ENCODE measurements at regions not wholly inside any gene's neighbourhood (a gene's known extent, or its start where the extent isn't known, plus 50 kb on each side); places are given as distances from the start of the nearest gene placed in this dataset.

DNA sequence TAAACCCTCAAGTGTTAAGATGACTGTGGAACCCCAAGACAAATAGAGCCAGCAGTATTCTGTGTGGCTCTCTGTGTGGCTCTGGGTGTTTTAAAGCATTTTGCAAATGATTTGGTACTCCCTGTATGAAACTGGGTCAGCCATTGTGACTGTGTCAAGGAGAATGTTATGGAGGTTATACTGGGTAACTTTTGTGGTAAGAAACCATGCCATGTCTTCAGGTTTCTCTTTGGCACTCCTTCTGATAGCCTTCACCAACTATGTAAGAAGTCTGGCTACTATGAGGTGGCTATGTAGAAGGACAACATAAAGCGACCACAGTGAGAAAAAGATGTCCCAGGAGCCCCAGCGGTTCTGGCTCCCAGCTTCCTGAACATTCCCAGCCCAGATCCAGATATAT is 226.6 kb upstream of the RHOBTB1 start:
- Histone ChIP-seq H3K9me3 (ENCODE audit: insufficient read depth, low read length) (no peaks in the 10 kb centered on the region), H3K36me3 (ENCODE audit: low read length) (no peaks in the 10 kb centered on the region), H3K9ac (ENCODE audit: low read length) (no peak overlapping the region), H2AFZ (ENCODE audit: low read depth, low read length, severe bottlenecking) (no peak overlapping the region), H3K4me2 (ENCODE audit: low read depth, low read length, poor library complexity, severe bottlenecking) (no peak overlapping the region), H3K4me3 (ENCODE audit: insufficient read depth, low read length, poor library complexity, severe bottlenecking) (no peak overlapping the region), H3K9me2 (replicated peaks; ENCODE audit: insufficient read depth, low read length) (no peaks in the 10 kb centered on the region), H3F3A (ENCODE audit: insufficient read depth) (no peaks in the 10 kb centered on the region), H4K20me1 (ENCODE audit: low read depth, low read length) (no peaks in the 10 kb centered on the region), H3K79me2 (ENCODE audit: insufficient read depth, low read length) (no peaks in the 10 kb centered on the region), H3K27ac (ENCODE audit: low read depth, low read length) (no peak overlapping the region), H3K27me3 (ENCODE audit: low read length) (no peaks in the 10 kb centered on the region)
- TF ChIP-seq, protein P1, sequence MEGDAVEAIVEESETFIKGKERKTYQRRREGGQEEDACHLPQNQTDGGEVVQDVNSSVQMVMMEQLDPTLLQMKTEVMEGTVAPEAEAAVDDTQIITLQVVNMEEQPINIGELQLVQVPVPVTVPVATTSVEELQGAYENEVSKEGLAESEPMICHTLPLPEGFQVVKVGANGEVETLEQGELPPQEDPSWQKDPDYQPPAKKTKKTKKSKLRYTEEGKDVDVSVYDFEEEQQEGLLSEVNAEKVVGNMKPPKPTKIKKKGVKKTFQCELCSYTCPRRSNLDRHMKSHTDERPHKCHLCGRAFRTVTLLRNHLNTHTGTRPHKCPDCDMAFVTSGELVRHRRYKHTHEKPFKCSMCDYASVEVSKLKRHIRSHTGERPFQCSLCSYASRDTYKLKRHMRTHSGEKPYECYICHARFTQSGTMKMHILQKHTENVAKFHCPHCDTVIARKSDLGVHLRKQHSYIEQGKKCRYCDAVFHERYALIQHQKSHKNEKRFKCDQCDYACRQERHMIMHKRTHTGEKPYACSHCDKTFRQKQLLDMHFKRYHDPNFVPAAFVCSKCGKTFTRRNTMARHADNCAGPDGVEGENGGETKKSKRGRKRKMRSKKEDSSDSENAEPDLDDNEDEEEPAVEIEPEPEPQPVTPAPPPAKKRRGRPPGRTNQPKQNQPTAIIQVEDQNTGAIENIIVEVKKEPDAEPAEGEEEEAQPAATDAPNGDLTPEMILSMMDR (IDR thresholded peaks at IDR 0.05; ENCODE audit: insufficient read depth, low read length, poor library complexity, severe bottlenecking) = no peak
- no peak for TF ChIP-seq EZH2phosphoT487 (conservative IDR thresholded peaks at IDR 0.05; ENCODE audit: low read length)

DNA sequence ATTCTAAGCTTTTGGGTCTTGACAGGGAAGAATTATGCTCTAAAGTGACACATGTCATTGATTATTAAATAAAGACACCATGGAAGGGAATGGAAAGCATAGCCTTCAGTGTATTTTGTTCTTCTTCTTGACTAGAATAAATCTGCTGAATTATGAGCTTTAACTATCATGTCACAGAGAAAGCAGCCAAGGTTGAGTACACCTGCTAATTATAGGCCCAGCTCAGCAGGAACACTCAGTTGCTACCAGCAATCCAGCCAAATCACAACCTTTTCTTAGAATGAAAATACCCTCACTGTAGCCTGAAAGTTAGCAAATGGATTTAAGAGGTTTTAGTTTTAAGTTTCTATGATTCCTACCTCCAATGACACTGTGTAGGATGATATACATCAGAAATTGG is 225.3 kb upstream of the RHOBTB1 start:
- no peak overlapping the region for H3K9ac ChIP-seq (ENCODE audit: low read length)
- H3F3A ChIP-seq (ENCODE audit: insufficient read depth) = no peaks in the 10 kb centered on the region
- no peaks in the 10 kb centered on the region for H3K79me2 ChIP-seq (ENCODE audit: insufficient read depth, low read length)
- H3K4me2 ChIP-seq (ENCODE audit: low read depth, low read length, poor library complexity, severe bottlenecking) = no peak overlapping the region
- H4K20me1 ChIP-seq (ENCODE audit: low read depth, low read length) = no peaks in the 10 kb centered on the region
- H3K36me3 ChIP-seq (ENCODE audit: low read length) = no peaks in the 10 kb centered on the region
- TF ChIP-seq, protein P1 (IDR thresholded peaks at IDR 0.05; ENCODE audit: insufficient read depth, low read length, poor library complexity, severe bottlenecking) = no peak
- no peak for TF ChIP-seq EZH2phosphoT487 (conservative IDR thresholded peaks at IDR 0.05; ENCODE audit: low read length)
- H3K9me3 ChIP-seq (ENCODE audit: insufficient read depth, low read length) = no peaks in the 10 kb centered on the region
- H2AFZ ChIP-seq (ENCODE audit: low read depth, low read length, severe bottlenecking) = no peak overlapping the region
- H3K4me3 ChIP-seq (ENCODE audit: insufficient read depth, low read length, poor library complexity, severe bottlenecking) = no peak overlapping the region
- H3K9me2 ChIP-seq (replicated peaks; ENCODE audit: insufficient read depth, low read length) = no peaks in the 10 kb centered on the region
- H3K27me3 ChIP-seq (ENCODE audit: low read length) = no peaks in the 10 kb centered on the region
- H3K27ac ChIP-seq (ENCODE audit: low read depth, low read length) = no peak overlapping the region

DNA sequence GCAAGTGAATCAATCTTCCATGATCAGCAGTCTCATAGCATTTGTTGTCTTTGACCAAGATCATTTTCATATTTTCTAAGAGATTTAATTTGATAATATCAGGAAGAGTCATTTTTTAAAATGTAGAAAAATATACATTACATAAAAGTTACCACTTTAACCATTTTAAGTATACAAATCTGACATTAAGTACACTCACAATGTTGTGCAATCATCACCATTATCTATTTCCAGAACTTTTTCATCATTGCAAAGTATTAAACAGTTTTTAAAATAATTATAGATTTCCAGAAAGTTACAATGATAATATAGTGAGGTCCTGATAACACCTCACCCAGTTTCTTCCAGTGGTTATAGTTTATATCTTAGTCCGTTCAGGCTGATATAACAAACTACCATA is 222.5 kb upstream of the RHOBTB1 start:
- Histone ChIP-seq H3K4me2 (ENCODE audit: low read depth, low read length, poor library complexity, severe bottlenecking) (no peak overlapping the region), H3K9ac (ENCODE audit: low read length) (no peak overlapping the region), H3K27ac (ENCODE audit: low read depth, low read length) (no peak overlapping the region), H3F3A (ENCODE audit: insufficient read depth) (no peaks in the 10 kb centered on the region), H3K9me3 (ENCODE audit: insufficient read depth, low read length) (no peaks in the 10 kb centered on the region), H3K9me2 (replicated peaks; ENCODE audit: insufficient read depth, low read length) (no peaks in the 10 kb centered on the region), H3K27me3 (ENCODE audit: low read length) (no peaks in the 10 kb centered on the region), H4K20me1 (ENCODE audit: low read depth, low read length) (no peaks in the 10 kb centered on the region), H3K4me3 (ENCODE audit: insufficient read depth, low read length, poor library complexity, severe bottlenecking) (no peak overlapping the region), H3K79me2 (ENCODE audit: insufficient read depth, low read length) (no peaks in the 10 kb centered on the region), H3K36me3 (ENCODE audit: low read length) (no peaks in the 10 kb centered on the region), H2AFZ (ENCODE audit: low read depth, low read length, severe bottlenecking) (no peak overlapping the region)
- TF ChIP-seq, protein P1 (IDR thresholded peaks at IDR 0.05; ENCODE audit: insufficient read depth, low read length, poor library complexity, severe bottlenecking) = no peak
- TF ChIP-seq EZH2phosphoT487 (conservative IDR thresholded peaks at IDR 0.05; ENCODE audit: low read length) = no peak

All from SU-DHL-6 (cell line).